ENCODE measurements at regions not wholly inside any gene's neighbourhood (a gene's known extent, or its start where the extent isn't known, plus 50 kb on each side); places are given as distances from the start of the nearest gene placed in this dataset.

DNA sequence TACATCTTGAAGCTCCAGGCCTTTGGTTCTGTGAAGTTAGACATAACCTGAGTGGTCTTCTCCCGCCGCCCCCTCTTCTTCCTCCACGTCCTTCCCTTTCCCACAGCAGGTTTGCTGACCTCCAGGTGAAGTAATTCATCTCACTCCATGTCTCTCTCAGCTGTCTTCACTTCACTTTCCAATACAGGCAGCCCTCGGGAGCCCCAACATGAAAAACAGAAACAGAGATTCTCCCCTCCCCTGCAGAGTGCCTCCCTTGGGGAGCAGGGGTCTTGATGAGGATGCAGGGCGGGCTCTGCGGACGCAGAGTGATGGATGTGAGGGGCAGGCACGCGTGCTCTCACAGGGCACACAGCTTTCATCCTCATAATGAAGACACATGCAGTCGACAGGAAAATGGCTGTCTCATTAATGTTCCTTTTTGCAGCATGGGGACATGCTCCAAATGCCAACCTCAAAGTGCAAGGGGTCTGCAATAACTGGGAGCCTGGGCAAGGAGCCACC is 95.6 kb downstream of the GPAM start:
- no peak overlapping the region for H3K27ac Mint-ChIP-seq
- Histone ChIP-seq H3K4me1 (ENCODE audit: insufficient read depth) (no peaks in the 10 kb centered on the region), H3K4me3 (no peak overlapping the region), H3K27ac (ENCODE audit: low read depth) (no peak overlapping the region), H3K9me2 (ENCODE audit: insufficient read depth) (0 out of 2 replicates have a peak, but pooled peaks cover 4% of the 10 kb centered on the region), H3K4me2 (no peak overlapping the region), H3K36me3 (ENCODE audit: insufficient read depth) (no peaks in the 10 kb centered on the region), H2AFZ (no peak overlapping the region), H3F3A (replicated peaks; ENCODE audit: low read depth) (no peaks in the 10 kb centered on the region), H4K20me1 (replicated peaks; ENCODE audit: insufficient read depth) (no peaks in the 10 kb centered on the region), H3K27me3 (ENCODE audit: insufficient read depth) (no peaks in the 10 kb centered on the region), H3K79me2 (replicated peaks; ENCODE audit: insufficient read depth) (no peaks in the 10 kb centered on the region)
- ATAC-seq, result no peak
- no peaks in the 10 kb centered on the region for H3K4me1 Mint-ChIP-seq
- H3K4me3 Mint-ChIP-seq, result no peak overlapping the region
- TF ChIP-seq JUNB (IDR thresholded peaks at IDR 0.05; ENCODE audit: unreplicated experiment) (no peak), EZH2 (IDR thresholded peaks at IDR 0.05; ENCODE audit: low read depth, unreplicated experiment) (no peak), ZNF331 (CRISPR knock-in tag; IDR thresholded peaks at IDR 0.05; ENCODE audit: low read depth) (no peak), NANOG (IDR thresholded peaks at IDR 0.05; ENCODE audit: borderline replicate concordance) (no peak), POLR2AphosphoS5 (IDR thresholded peaks at IDR 0.05; ENCODE audit: low read depth) (no peak), ZNF114 (CRISPR knock-in tag; IDR thresholded peaks at IDR 0.05) (no peak), CREB1 (CRISPR knock-in tag; IDR thresholded peaks at IDR 0.05; ENCODE audit: low read depth) (no peak)
- TF ChIP-seq, protein P1, sequence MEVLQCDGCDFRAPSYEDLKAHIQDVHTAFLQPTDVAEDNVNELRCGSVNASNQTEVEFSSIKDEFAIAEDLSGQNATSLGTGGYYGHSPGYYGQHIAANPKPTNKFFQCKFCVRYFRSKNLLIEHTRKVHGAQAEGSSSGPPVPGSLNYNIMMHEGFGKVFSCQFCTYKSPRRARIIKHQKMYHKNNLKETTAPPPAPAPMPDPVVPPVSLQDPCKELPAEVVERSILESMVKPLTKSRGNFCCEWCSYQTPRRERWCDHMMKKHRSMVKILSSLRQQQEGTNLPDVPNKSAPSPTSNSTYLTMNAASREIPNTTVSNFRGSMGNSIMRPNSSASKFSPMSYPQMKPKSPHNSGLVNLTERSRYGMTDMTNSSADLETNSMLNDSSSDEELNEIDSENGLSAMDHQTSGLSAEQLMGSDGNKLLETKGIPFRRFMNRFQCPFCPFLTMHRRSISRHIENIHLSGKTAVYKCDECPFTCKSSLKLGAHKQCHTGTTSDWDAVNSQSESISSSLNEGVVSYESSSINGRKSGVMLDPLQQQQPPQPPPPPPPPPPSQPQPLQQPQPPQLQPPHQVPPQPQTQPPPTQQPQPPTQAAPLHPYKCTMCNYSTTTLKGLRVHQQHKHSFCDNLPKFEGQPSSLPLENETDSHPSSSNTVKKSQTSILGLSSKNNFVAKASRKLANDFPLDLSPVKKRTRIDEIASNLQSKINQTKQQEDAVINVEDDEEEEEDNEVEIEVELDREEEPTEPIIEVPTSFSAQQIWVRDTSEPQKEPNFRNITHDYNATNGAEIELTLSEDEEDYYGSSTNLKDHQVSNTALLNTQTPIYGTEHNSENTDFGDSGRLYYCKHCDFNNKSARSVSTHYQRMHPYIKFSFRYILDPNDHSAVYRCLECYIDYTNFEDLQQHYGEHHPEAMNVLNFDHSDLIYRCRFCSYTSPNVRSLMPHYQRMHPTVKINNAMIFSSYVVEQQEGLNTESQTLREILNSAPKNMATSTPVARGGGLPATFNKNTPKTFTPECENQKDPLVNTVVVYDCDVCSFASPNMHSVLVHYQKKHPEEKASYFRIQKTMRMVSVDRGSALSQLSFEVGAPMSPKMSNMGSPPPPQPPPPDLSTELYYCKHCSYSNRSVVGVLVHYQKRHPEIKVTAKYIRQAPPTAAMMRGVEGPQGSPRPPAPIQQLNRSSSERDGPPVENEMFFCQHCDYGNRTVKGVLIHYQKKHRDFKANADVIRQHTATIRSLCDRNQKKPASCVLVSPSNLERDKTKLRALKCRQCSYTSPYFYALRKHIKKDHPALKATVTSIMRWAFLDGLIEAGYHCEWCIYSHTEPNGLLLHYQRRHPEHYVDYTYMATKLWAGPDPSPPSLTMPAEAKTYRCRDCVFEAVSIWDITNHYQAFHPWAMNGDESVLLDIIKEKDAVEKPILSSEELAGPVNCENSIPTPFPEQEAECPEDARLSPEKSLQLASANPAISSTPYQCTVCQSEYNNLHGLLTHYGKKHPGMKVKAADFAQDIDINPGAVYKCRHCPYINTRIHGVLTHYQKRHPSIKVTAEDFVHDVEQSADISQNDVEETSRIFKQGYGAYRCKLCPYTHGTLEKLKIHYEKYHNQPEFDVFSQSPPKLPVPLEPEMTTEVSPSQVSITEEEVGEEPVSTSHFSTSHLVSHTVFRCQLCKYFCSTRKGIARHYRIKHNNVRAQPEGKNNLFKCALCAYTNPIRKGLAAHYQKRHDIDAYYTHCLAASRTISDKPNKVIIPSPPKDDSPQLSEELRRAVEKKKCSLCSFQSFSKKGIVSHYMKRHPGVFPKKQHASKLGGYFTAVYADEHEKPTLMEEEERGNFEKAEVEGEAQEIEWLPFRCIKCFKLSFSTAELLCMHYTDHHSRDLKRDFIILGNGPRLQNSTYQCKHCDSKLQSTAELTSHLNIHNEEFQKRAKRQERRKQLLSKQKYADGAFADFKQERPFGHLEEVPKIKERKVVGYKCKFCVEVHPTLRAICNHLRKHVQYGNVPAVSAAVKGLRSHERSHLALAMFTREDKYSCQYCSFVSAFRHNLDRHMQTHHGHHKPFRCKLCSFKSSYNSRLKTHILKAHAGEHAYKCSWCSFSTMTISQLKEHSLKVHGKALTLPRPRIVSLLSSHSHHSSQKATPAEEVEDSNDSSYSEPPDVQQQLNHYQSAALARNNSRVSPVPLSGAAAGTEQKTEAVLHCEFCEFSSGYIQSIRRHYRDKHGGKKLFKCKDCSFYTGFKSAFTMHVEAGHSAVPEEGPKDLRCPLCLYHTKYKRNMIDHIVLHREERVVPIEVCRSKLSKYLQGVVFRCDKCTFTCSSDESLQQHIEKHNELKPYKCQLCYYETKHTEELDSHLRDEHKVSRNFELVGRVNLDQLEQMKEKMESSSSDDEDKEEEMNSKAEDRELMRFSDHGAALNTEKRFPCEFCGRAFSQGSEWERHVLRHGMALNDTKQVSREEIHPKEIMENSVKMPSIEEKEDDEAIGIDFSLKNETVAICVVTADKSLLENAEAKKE (CRISPR knock-in tag; IDR thresholded peaks at IDR 0.05), result no peak
- TF ChIP-seq, protein P2, sequence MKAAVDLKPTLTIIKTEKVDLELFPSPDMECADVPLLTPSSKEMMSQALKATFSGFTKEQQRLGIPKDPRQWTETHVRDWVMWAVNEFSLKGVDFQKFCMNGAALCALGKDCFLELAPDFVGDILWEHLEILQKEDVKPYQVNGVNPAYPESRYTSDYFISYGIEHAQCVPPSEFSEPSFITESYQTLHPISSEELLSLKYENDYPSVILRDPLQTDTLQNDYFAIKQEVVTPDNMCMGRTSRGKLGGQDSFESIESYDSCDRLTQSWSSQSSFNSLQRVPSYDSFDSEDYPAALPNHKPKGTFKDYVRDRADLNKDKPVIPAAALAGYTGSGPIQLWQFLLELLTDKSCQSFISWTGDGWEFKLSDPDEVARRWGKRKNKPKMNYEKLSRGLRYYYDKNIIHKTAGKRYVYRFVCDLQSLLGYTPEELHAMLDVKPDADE (IDR thresholded peaks at IDR 0.05), result no peak
- TF ChIP-seq, protein P3, sequence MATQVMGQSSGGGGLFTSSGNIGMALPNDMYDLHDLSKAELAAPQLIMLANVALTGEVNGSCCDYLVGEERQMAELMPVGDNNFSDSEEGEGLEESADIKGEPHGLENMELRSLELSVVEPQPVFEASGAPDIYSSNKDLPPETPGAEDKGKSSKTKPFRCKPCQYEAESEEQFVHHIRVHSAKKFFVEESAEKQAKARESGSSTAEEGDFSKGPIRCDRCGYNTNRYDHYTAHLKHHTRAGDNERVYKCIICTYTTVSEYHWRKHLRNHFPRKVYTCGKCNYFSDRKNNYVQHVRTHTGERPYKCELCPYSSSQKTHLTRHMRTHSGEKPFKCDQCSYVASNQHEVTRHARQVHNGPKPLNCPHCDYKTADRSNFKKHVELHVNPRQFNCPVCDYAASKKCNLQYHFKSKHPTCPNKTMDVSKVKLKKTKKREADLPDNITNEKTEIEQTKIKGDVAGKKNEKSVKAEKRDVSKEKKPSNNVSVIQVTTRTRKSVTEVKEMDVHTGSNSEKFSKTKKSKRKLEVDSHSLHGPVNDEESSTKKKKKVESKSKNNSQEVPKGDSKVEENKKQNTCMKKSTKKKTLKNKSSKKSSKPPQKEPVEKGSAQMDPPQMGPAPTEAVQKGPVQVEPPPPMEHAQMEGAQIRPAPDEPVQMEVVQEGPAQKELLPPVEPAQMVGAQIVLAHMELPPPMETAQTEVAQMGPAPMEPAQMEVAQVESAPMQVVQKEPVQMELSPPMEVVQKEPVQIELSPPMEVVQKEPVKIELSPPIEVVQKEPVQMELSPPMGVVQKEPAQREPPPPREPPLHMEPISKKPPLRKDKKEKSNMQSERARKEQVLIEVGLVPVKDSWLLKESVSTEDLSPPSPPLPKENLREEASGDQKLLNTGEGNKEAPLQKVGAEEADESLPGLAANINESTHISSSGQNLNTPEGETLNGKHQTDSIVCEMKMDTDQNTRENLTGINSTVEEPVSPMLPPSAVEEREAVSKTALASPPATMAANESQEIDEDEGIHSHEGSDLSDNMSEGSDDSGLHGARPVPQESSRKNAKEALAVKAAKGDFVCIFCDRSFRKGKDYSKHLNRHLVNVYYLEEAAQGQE (IDR thresholded peaks at IDR 0.05; ENCODE audit: unreplicated experiment), result no peak
- TF ChIP-seq, protein P4, sequence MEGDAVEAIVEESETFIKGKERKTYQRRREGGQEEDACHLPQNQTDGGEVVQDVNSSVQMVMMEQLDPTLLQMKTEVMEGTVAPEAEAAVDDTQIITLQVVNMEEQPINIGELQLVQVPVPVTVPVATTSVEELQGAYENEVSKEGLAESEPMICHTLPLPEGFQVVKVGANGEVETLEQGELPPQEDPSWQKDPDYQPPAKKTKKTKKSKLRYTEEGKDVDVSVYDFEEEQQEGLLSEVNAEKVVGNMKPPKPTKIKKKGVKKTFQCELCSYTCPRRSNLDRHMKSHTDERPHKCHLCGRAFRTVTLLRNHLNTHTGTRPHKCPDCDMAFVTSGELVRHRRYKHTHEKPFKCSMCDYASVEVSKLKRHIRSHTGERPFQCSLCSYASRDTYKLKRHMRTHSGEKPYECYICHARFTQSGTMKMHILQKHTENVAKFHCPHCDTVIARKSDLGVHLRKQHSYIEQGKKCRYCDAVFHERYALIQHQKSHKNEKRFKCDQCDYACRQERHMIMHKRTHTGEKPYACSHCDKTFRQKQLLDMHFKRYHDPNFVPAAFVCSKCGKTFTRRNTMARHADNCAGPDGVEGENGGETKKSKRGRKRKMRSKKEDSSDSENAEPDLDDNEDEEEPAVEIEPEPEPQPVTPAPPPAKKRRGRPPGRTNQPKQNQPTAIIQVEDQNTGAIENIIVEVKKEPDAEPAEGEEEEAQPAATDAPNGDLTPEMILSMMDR (conservative IDR thresholded peaks at IDR 0.05; ENCODE audit: low read depth in 2 of 2), result no peak
- peaks cover 2% of the 10 kb centered on the region for H3K27me3 Mint-ChIP-seq (ENCODE audit: insufficient read depth, low read depth, poor library complexity)
- H3K36me3 Mint-ChIP-seq (ENCODE audit: low read depth), result no peaks in the 10 kb centered on the region
- DNase-seq (ENCODE audit: low spot score), result no peak
- no peaks in the 10 kb centered on the region for H3K9me3 Mint-ChIP-seq
